ENCODE measurements at regions not wholly inside any gene's neighbourhood (a gene's known extent, or its start where the extent isn't known, plus 50 kb on each side); places are given as distances from the start of the nearest gene placed in this dataset.
"Not testable (repeated sequence)": the region's sequence is repeated elsewhere in the genome, so short reads cannot be mapped to it uniquely, and the experiment has no call there.

- DNase-seq (ENCODE audit: low read depth, low spot score) = not testable (repeated sequence)
These were observed 53.6 kb downstream of the SRGAP2 start for GRCh38 chr1:206256935-206257334.

- not testable (repeated sequence) for DNase-seq (ENCODE audit: low read depth, low spot score)
These were observed 58.1 kb downstream of the SRGAP2 start for GRCh38 chr1:206261473-206261872.

DNA sequence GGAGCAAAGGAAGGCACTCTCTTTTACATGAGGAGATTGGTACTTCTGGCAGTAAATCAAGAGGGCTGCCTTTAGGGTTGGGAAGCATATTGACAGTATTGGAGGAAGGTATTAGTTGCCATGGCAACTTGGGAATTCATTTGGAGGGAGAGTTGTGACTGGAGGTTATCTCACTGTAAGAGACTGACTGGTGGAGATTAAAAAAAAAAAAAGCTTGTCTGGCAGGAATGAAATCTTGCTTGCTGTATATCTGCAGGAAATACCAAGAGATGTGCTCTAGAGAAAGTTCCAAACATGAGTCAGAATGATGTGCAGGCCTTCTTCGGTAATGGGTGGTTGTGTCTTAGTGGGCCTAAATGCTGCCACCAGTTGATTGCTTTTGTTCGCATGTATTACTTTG is 59.1 kb downstream of the SRGAP2 start:
- not testable (repeated sequence) for DNase-seq (ENCODE audit: low read depth, low spot score)

DNA sequence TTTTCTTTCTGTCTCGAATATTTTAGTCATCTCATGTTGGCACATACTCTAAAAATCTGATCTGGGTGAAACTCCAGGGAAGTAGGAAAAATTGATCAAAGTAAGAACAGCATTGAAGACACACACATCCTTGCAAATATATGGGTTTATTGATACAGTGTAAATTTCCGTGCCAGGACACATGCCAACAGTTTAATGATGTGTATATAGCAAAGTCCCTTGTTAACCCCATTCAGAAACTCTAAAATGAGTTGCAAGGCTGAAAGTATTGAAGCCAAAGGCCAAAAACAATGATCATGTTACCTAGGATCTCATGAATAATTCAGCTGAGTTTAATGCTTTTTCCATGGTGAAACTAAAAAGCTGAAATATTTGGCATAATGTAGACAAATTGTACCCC is 61.6 kb downstream of the SRGAP2 start:
- not testable (repeated sequence) for DNase-seq (ENCODE audit: low read depth, low spot score)

- not testable (repeated sequence) for DNase-seq (ENCODE audit: low read depth, low spot score)
These were observed 67.8 kb downstream of the SRGAP2 start for GRCh38 chr1:206271153-206271552.

- DNase-seq (ENCODE audit: low read depth, low spot score) = not testable (repeated sequence)
These were observed 69.8 kb downstream of the SRGAP2 start for GRCh38 chr1:206273104-206273503.

DNA sequence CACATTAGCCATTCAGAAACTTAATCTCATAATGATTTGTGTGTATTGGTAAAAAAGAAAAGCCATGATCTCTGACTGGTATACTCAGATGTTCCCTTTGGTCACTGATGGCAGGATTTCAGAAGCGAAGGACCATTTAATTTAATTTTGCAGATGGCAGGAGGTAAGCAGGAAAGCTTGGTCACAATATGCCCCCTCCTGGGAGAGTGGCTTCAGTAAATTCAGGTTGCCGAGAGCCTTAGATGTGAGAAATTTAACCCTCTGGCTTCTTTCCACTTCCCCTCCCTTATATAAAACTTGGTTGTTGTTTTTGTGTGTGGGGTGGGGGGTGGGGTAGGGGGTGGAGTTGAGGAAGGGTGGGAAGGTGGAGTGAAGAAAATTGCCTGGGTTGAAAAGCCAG is 72.8 kb downstream of the SRGAP2 start:
- DNase-seq (ENCODE audit: low read depth, low spot score) = not testable (repeated sequence)

GRCh38 chr1:206278683-206279082 is 75.3 kb downstream of the SRGAP2 start:
- peak; percentile 0 for DNase-seq (ENCODE audit: low read depth, low spot score)

DNA sequence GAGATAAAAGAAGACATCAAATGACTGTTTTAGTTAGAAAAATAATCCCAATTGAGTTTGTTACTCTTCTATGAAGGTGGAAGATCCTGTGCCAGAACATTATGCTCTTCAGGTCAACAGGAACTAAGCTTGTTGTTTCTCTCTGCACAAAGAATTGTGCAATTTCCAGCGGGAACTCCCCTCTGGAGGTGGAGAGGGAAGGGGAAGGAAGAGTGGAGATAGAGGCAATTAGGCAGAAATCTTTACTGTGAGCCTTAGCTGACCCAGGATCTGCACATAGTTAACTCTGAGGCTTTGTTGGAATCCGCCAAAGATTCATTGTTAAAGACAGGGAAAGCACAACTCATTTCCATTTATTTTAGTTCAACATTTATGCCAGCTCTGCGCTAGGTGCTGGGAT is 77.3 kb downstream of the SRGAP2 start:
- not testable (repeated sequence) for DNase-seq (ENCODE audit: low read depth, low spot score)

- DNase-seq (ENCODE audit: low read depth, low spot score) = not testable (repeated sequence)
These were observed 78.7 kb downstream of the SRGAP2 start for GRCh38 chr1:206281912-206282654.

DNA sequence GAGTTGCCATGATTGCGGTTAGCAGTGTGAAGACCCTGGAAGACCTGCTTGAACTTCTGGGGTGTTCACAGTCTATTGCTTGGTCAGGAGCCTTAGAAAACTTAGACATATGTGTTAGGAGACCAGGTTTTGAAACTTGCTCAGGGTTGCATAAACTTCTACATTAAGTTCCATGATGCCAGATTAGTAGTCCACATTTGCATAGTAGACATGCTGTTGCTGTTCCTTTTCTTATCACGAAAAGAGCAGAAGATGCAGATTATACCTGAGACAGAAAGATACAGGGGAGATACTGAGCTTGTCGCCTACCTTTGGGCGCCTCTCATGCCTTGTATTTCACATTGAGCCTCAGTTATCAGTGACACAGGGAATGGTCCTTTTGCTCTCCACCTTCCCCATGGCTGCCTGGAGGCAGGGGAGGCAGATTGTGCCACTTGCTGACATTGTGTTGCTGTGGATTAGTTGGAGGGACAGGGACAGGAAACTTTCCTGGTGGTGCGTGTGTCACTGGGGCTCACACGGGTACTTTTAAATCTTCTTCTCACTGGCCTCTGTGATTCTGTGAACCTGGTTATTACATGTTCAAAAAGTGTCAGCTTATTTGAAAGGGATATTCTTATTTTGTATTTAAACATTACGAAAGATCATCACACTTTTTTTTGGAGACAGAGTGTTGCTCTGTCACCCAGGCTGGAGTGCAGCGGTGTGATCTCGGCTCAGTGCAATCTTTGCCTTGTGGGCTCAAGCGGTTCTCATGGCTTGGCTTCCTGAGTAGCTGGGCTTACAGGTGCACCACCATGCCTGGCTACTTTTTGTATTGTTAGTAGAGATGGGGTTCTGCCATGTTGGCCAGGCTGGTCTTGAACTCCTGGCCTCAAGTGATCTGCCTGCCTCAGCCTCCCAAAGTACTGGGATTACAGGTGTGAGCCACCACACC is 82.0 kb downstream of the SRGAP2 start:
- not testable (repeated sequence) for DNase-seq (ENCODE audit: low read depth, low spot score)

GRCh38 chr1:206287759-206288158 is 84.4 kb downstream of the SRGAP2 start:
- DNase-seq (ENCODE audit: low read depth, low spot score) = not testable (repeated sequence)

DNA sequence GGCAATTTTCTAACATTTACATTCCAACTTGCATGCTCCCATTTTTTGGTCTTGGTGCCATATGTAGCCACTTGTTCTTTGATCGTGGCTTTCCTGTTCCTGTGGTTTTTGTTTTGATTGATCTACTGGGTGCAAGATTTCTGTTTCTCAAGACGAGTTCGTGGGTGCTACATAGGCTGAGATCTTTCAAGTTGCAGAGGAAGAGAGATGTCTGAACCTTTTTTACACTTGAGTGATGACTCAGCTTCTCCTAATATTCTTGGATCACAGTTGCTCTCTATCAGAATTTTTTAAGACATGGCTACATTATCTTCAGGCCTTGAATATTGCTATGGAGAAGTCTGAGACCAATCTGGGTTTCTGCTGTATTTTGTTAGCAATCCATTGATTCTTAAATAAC is 85.1 kb downstream of the SRGAP2 start:
- not testable (repeated sequence) for DNase-seq (ENCODE audit: low read depth, low spot score)

GRCh38 chr1:206297145-206298031 is 94.0 kb downstream of the SRGAP2 start:
- not testable (repeated sequence) for DNase-seq (ENCODE audit: low read depth, low spot score)

GRCh38 chr1:206298032-206298392 is 94.7 kb downstream of the SRGAP2 start:
- not testable (repeated sequence) for DNase-seq (ENCODE audit: low read depth, low spot score)

GRCh38 chr1:206299181-206299791 is 95.9 kb downstream of the SRGAP2 start:
- DNase-seq (ENCODE audit: low read depth, low spot score) = not testable (repeated sequence)

DNA sequence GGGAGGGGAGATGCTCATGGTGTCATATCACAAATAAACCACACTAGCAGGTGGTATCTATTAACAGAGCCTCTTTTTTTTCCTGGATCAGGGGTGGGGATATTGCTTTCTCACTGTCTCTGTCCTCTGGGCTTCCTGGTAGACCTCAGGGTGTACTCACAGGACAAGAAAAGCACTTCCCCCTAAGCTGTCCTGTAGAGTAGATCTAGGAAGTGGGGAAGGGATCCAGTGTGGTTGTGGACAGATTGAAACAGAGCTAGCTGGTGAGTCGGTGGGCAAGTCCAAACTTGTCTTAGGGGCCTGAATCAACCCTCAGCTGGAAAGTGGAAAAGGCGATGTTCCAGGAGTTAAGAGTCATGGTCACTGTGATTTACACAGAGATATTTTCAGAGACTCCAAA is 96.6 kb downstream of the SRGAP2 start:
- DNase-seq (ENCODE audit: low read depth, low spot score) = not testable (repeated sequence)

GRCh38 chr1:206302056-206302455 is 98.7 kb downstream of the SRGAP2 start:
- DNase-seq (ENCODE audit: low read depth, low spot score) = not testable (repeated sequence)

GRCh38 chr1:206307442-206307841 is 104.1 kb downstream of the SRGAP2 start:
- DNase-seq (ENCODE audit: low read depth, low spot score) = not testable (repeated sequence)

DNA sequence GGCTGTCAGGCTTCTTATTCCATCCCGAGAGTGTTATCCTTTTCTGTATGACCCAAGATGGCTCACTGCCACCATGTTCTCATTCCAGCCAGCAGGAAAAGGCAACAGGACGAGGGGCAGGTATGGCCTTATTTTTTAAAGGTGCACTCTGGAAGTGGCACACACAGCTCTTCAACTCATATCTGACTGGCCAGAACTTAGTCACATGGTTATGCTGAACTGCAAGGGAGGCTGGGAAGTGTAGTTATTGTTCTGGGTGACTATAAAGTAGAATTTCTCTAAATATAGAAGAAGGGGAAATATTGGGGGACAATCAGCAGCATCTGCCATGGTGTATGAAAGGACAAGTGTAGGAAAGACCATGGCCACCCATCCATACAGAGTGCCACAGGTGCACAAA is 107.6 kb downstream of the SRGAP2 start:
- DNase-seq (ENCODE audit: low read depth, low spot score) = not testable (repeated sequence)
